BJ (cell line): ENCODE measurements at regions not wholly inside any gene's neighbourhood (a gene's known extent, or its start where the extent isn't known, plus 50 kb on each side); places are given as distances from the start of the nearest gene placed in this dataset.

Experiments used
- CTCF ChIA-PET: fragments of 350-600 bp; formaldehyde crosslinking; extraction: SDS; loops from one replicate; lab custom pipeline; 2021; ENCODE audit warnings: antibody characterized with exemption, inconsistent platforms; lab: Yijun Ruan, JAX
- POLR2A ChIA-PET: fragments of 300-600 bp; sonication (Branson Sonifier 250); formaldehyde crosslinking; extraction: SDS; loops from one replicate; lab custom pipeline; 2021; ENCODE audit warnings: antibody characterized with exemption; lab: Charles Lee
- DNase-seq: peaks from one replicate; pipeline ENCODE4 v3.0.0-alpha.2; 2011; ENCODE audit warnings: low read depth
- H3K27me3 ChIP-seq: 2 replicates; pipeline ENCODE4 v1.6.0; 2011; ENCODE audit warnings: low read length; ENCODE audit not compliant: control insufficient read depth, insufficient read depth
- H3K36me3 ChIP-seq: 2 replicates; pipeline ENCODE4 v1.5.1; 2011; ENCODE audit warnings: low read length; ENCODE audit not compliant: control insufficient read depth, insufficient read depth
- H3K4me3 ChIP-seq: 2 replicates; pipeline ENCODE4 v1.5.1; 2011; ENCODE audit warnings: low read depth, mild to moderate bottlenecking, control low read depth, low read length
- TF ChIP-seq, protein P1 (sequence below): IDR thresholded peaks from 2 replicates; pipeline ENCODE4 v1.5.1; 2011; ENCODE audit warnings: low read depth, mild to moderate bottlenecking, control low read depth, inconsistent platforms, low read length, moderate library complexity; ENCODE audit not compliant: insufficient read depth

- POLR2A ChIA-PET = no interaction called here
- CTCF ChIA-PET = interaction anchor here (1.2 kb wide), 1 partner anchor 33 kb away, joined by 4 read pairs; no protein-coding TSS in a partner anchor
- H3K27me3 ChIP-seq = no peaks in the 10 kb centered on the region
- no peak overlapping the region for H3K4me3 ChIP-seq
- H3K36me3 ChIP-seq = no peaks in the 10 kb centered on the region
- no peak for DNase-seq
- TF ChIP-seq, protein P1, sequence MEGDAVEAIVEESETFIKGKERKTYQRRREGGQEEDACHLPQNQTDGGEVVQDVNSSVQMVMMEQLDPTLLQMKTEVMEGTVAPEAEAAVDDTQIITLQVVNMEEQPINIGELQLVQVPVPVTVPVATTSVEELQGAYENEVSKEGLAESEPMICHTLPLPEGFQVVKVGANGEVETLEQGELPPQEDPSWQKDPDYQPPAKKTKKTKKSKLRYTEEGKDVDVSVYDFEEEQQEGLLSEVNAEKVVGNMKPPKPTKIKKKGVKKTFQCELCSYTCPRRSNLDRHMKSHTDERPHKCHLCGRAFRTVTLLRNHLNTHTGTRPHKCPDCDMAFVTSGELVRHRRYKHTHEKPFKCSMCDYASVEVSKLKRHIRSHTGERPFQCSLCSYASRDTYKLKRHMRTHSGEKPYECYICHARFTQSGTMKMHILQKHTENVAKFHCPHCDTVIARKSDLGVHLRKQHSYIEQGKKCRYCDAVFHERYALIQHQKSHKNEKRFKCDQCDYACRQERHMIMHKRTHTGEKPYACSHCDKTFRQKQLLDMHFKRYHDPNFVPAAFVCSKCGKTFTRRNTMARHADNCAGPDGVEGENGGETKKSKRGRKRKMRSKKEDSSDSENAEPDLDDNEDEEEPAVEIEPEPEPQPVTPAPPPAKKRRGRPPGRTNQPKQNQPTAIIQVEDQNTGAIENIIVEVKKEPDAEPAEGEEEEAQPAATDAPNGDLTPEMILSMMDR = no peak
These were observed 393.8 kb downstream of the OMA1 start for GRCh38 chr1:58152697-58153096.

DNA sequence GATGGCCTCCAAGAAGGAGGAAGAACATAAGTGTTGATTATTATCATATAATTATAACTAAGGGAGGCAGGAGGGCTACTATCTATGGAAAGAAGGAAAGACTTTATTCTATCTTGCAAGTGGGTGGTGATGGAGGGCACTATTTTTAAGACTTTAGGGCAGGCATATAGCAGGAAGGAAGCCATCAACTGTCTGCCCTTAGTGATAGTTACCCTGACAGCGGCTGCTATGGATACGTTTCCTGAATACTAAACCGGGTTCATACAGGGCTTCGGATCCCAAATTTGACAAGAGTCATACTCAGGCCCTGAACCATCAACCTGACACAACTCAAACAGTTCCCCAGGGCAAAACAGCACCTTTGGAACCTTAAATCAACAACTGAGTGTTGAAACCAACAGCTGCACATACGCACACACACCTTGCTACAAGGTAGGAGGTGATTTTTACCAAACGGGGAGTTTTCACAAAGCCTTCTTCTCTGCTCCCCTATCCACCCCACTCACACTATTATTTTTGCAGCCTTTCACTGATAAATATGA lies 397.2 kb downstream of the OMA1 start:
- Histone ChIP-seq H3K4me3 (no peak overlapping the region), H3K36me3 (no peaks in the 10 kb centered on the region), H3K27me3 (no peaks in the 10 kb centered on the region)
- POLR2A ChIA-PET = no interaction called here
- no peak for DNase-seq
- CTCF ChIA-PET = no interaction called here
- TF ChIP-seq, protein P1 = no peak

DNA sequence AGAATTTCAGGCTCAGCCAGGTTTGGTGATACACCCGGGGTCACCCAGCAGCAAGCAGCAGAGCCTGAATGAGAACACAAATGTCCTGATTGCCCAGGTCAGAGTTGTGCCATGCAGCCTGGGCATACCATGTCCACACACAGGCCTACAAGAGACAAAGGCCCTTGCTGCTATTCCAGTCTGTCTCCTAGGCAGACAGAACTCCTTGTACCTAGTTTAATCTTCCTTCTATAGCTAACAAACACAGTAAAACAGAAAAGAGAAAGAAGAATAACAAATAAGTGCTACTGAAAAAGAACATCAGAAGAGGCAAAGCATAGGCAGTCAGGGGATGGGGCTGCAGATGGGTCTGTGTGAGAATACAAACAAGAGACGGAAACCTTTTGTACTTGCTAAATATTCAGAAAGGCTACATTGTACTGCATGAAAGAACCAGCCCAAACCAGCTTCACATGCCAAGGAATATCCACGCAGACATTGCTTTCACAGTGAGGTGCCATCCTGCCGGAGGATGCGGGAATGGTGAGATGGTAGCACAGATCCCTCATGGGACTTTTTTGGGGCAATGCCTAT lies 401.7 kb downstream of the OMA1 start:
- no peaks in the 10 kb centered on the region for H3K27me3 ChIP-seq
- no peak for DNase-seq
- ChIA-PET CTCF (no interaction called here), POLR2A (no interaction called here)
- TF ChIP-seq, protein P1 = no peak
- H3K4me3 ChIP-seq = no peak overlapping the region
- no peaks in the 10 kb centered on the region for H3K36me3 ChIP-seq

- ChIA-PET CTCF (no interaction called here), POLR2A (no interaction called here)
- DNase-seq = no peak
- no peak overlapping the region for H3K4me3 ChIP-seq
- no peaks in the 10 kb centered on the region for H3K36me3 ChIP-seq
- no peaks in the 10 kb centered on the region for H3K27me3 ChIP-seq
- TF ChIP-seq, protein P1 = no peak
These were observed 402.4 kb downstream of the OMA1 start for GRCh38 chr1:58143972-58144697.

DNA sequence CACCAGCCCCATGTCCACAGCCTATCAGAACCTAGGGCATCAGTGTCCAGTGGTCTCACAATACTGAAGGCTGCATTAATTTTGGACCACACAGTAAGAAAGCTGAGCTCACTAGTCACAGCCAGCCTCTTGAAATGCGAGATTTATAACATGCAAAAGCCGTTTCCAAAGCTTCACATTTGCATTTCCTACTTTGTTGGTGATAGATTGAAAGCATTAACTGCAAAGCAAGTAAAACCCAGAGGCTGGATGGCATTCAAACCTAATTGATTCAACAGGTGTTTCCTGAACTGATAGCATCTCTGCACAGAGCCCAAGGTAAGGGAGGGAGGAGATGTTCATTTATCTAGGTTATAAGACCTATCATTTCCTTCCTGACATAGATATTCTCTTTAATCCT lies 410.1 kb downstream of the OMA1 start:
- POLR2A ChIA-PET = no interaction called here
- no peak overlapping the region for H3K4me3 ChIP-seq
- H3K36me3 ChIP-seq = no peaks in the 10 kb centered on the region
- TF ChIP-seq, protein P1 = no peak
- CTCF ChIA-PET = no interaction called here
- DNase-seq = no peak
- no peaks in the 10 kb centered on the region for H3K27me3 ChIP-seq
